ENCODE measurements at regions not wholly inside any gene's neighbourhood (a gene's known extent, or its start where the extent isn't known, plus 50 kb on each side); places are given as distances from the start of the nearest gene placed in this dataset.

- ChIA-PET POLR2A (ENCODE audit: low non-redundant PET) (no interaction called here), CTCF (interaction anchor here (0.5 to 1.5 kb wide), 2 partner anchors 37 to 274 kb away, joined by 3 to 5 read pairs; no protein-coding TSS in a partner anchor)
- no peak for TF ChIP-seq CTCF (conservative IDR thresholded peaks at IDR 0.05; ENCODE audit: low read depth)
- H3K27ac ChIP-seq: no peak overlapping the region
- DNase-seq (ENCODE audit: low spot score): peak; percentile 11
Observed at GRCh38 chr14:49424436-49425331, 161.5 kb downstream of the RPS29 start.

- CTCF ChIA-PET: interaction anchor here (0.6 kb wide), 2 partner anchors 15 to 1590 kb away, joined by 7 to 8 read pairs; no protein-coding TSS in a partner anchor
- no peak for DNase-seq (ENCODE audit: low spot score)
- no peak overlapping the region for H3K27ac ChIP-seq
- POLR2A ChIA-PET (ENCODE audit: low non-redundant PET): no interaction called here
- TF ChIP-seq CTCF (conservative IDR thresholded peaks at IDR 0.05; ENCODE audit: low read depth): no peak
Observed at GRCh38 chr14:49420201-49420600, 166.0 kb downstream of the RPS29 start.

- no peak for TF ChIP-seq CTCF (conservative IDR thresholded peaks at IDR 0.05; ENCODE audit: low read depth)
- POLR2A ChIA-PET (ENCODE audit: low non-redundant PET): no interaction called here
- no peak for DNase-seq (ENCODE audit: low spot score)
- no peak overlapping the region for H3K27ac ChIP-seq
- CTCF ChIA-PET: no interaction called here
Observed at GRCh38 chr14:49418789-49419188, 167.4 kb downstream of the RPS29 start.

- no peak overlapping the region for H3K27ac ChIP-seq
- TF ChIP-seq CTCF (conservative IDR thresholded peaks at IDR 0.05; ENCODE audit: low read depth): no peak
- POLR2A ChIA-PET (ENCODE audit: low non-redundant PET): no interaction called here
- no peak for DNase-seq (ENCODE audit: low spot score)
- CTCF ChIA-PET: no interaction called here
Observed at GRCh38 chr14:49417790-49418189, 168.4 kb downstream of the RPS29 start.

GRCh38 chr14:49408187-49408933, 177.8 kb downstream of the RPS29 start:
- H3K27ac ChIP-seq: no peak overlapping the region
- DNase-seq (ENCODE audit: low spot score): no peak
- ChIA-PET POLR2A (ENCODE audit: low non-redundant PET) (no interaction called here), CTCF (interaction anchor here (0.7 kb wide), 1 partner anchor 95 kb away, joined by 5 read pairs; no protein-coding TSS in a partner anchor)
- no peak for TF ChIP-seq CTCF (conservative IDR thresholded peaks at IDR 0.05; ENCODE audit: low read depth)

- DNase-seq (ENCODE audit: low spot score): no peak
- H3K27ac ChIP-seq: no peak overlapping the region
- ChIA-PET POLR2A (ENCODE audit: low non-redundant PET) (no interaction called here), CTCF (interaction anchor here (0.6 kb wide), 1 partner anchor 15 kb away, joined by 8 read pairs; no protein-coding TSS in a partner anchor)
- TF ChIP-seq CTCF (conservative IDR thresholded peaks at IDR 0.05; ENCODE audit: low read depth): no peak
Observed at GRCh38 chr14:49405291-49405690, 180.9 kb downstream of the RPS29 start.
